ENCODE measurements at regions not wholly inside any gene's neighbourhood (a gene's known extent, or its start where the extent isn't known, plus 50 kb on each side); places are given as distances from the start of the nearest gene placed in this dataset.

DNA sequence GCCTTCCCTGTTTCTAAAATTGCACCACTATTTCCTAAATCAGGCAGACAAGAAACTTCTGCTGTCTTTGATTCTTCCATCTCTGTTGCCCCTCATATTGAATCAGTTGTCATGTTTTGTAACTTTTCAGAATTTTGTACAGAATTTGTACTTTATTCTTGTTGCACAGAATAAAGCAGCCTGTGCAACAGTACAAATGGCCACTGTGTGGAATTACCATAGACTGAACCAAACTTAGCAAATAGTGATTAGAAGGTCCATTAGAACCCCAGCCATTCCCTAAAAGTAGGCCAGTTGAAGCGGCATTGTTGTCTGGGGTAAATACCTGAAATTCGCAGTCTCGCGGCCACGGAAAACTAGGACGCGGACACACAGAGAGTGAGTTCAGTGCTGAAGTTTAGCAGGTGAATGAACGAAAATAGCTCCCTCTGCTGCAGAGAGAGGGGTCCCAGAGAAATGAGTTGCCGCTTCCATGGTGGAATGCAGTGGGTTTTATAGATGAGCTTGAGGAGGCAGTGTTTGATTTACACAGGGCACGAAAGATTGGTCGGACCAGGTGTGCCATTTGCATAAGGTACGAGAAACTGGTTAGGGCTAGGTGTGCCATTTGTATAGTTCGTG is 71.8 kb downstream of the C4orf33 start:
- Histone ChIP-seq H3K27me3 (ENCODE audit: insufficient read depth, low read length) (no peaks in the 10 kb centered on the region), H3K79me2 (ENCODE audit: insufficient read depth, low read length) (no peaks in the 10 kb centered on the region), H3K4me1 (ENCODE audit: insufficient read depth, low read length) (no peaks in the 10 kb centered on the region), H3K4me2 (ENCODE audit: insufficient read depth, low read length) (no peak overlapping the region), H3K4me3 (ENCODE audit: insufficient read depth, low read length) (no peak overlapping the region), H3K36me3 (ENCODE audit: insufficient read depth, low read length) (no peaks in the 10 kb centered on the region), H4K20me1 (ENCODE audit: insufficient read depth, low read length) (no peaks in the 10 kb centered on the region), H3K9me3 (ENCODE audit: low read depth, low read length) (no peaks in the 10 kb centered on the region), H3K27ac (ENCODE audit: low read depth, low read length) (no peak overlapping the region), H2AFZ (ENCODE audit: low read length) (peak overlapping the region; percentile 20)
- TF ChIP-seq, protein P1, sequence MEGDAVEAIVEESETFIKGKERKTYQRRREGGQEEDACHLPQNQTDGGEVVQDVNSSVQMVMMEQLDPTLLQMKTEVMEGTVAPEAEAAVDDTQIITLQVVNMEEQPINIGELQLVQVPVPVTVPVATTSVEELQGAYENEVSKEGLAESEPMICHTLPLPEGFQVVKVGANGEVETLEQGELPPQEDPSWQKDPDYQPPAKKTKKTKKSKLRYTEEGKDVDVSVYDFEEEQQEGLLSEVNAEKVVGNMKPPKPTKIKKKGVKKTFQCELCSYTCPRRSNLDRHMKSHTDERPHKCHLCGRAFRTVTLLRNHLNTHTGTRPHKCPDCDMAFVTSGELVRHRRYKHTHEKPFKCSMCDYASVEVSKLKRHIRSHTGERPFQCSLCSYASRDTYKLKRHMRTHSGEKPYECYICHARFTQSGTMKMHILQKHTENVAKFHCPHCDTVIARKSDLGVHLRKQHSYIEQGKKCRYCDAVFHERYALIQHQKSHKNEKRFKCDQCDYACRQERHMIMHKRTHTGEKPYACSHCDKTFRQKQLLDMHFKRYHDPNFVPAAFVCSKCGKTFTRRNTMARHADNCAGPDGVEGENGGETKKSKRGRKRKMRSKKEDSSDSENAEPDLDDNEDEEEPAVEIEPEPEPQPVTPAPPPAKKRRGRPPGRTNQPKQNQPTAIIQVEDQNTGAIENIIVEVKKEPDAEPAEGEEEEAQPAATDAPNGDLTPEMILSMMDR (IDR thresholded peaks at IDR 0.05; ENCODE audit: extremely low read depth, low read depth, low read length): peak; percentile 8
- DNase-seq (ENCODE audit: insufficient read length, low spot score, missing footprints): no peak

- H3K4me3 ChIP-seq (ENCODE audit: insufficient read depth, low read length): no peak overlapping the region
- no peak overlapping the region for H3K4me2 ChIP-seq (ENCODE audit: insufficient read depth, low read length)
- no peaks in the 10 kb centered on the region for H4K20me1 ChIP-seq (ENCODE audit: insufficient read depth, low read length)
- TF ChIP-seq, protein P1 (IDR thresholded peaks at IDR 0.05; ENCODE audit: extremely low read depth, low read depth, low read length): no peak
- H2AFZ ChIP-seq (ENCODE audit: low read length): no peak overlapping the region
- no peaks in the 10 kb centered on the region for H3K36me3 ChIP-seq (ENCODE audit: insufficient read depth, low read length)
- no peaks in the 10 kb centered on the region for H3K9me3 ChIP-seq (ENCODE audit: low read depth, low read length)
- no peak overlapping the region for H3K27ac ChIP-seq (ENCODE audit: low read depth, low read length)
- no peaks in the 10 kb centered on the region for H3K4me1 ChIP-seq (ENCODE audit: insufficient read depth, low read length)
- H3K27me3 ChIP-seq (ENCODE audit: insufficient read depth, low read length): no peaks in the 10 kb centered on the region
- H3K79me2 ChIP-seq (ENCODE audit: insufficient read depth, low read length): no peaks in the 10 kb centered on the region
- no peak for DNase-seq (ENCODE audit: insufficient read length, low spot score, missing footprints)
Measured at GRCh38 chr4:129172181-129172580, 76.2 kb downstream of the C4orf33 start.

GRCh38 chr4:129176864-129177263 is 80.9 kb downstream of the C4orf33 start:
- Histone ChIP-seq H3K4me3 (ENCODE audit: insufficient read depth, low read length) (no peak overlapping the region), H3K9me3 (ENCODE audit: low read depth, low read length) (no peaks in the 10 kb centered on the region), H3K36me3 (ENCODE audit: insufficient read depth, low read length) (no peaks in the 10 kb centered on the region), H3K27me3 (ENCODE audit: insufficient read depth, low read length) (no peaks in the 10 kb centered on the region), H3K79me2 (ENCODE audit: insufficient read depth, low read length) (no peaks in the 10 kb centered on the region), H3K4me2 (ENCODE audit: insufficient read depth, low read length) (no peak overlapping the region), H2AFZ (ENCODE audit: low read length) (no peak overlapping the region), H4K20me1 (ENCODE audit: insufficient read depth, low read length) (no peaks in the 10 kb centered on the region), H3K4me1 (ENCODE audit: insufficient read depth, low read length) (no peaks in the 10 kb centered on the region), H3K27ac (ENCODE audit: low read depth, low read length) (no peak overlapping the region)
- no peak for DNase-seq (ENCODE audit: insufficient read length, low spot score, missing footprints)
- TF ChIP-seq, protein P1 (IDR thresholded peaks at IDR 0.05; ENCODE audit: extremely low read depth, low read depth, low read length): no peak

GRCh38 chr4:129179276-129179675 is 83.3 kb downstream of the C4orf33 start:
- no peak overlapping the region for H3K4me3 ChIP-seq (ENCODE audit: insufficient read depth, low read length)
- H3K79me2 ChIP-seq (ENCODE audit: insufficient read depth, low read length): no peaks in the 10 kb centered on the region
- H3K36me3 ChIP-seq (ENCODE audit: insufficient read depth, low read length): no peaks in the 10 kb centered on the region
- H3K4me1 ChIP-seq (ENCODE audit: insufficient read depth, low read length): no peaks in the 10 kb centered on the region
- no peak overlapping the region for H2AFZ ChIP-seq (ENCODE audit: low read length)
- H3K27me3 ChIP-seq (ENCODE audit: insufficient read depth, low read length): no peaks in the 10 kb centered on the region
- no peak overlapping the region for H3K27ac ChIP-seq (ENCODE audit: low read depth, low read length)
- TF ChIP-seq, protein P1 (IDR thresholded peaks at IDR 0.05; ENCODE audit: extremely low read depth, low read depth, low read length): no peak
- DNase-seq (ENCODE audit: insufficient read length, low spot score, missing footprints): no peak
- no peaks in the 10 kb centered on the region for H4K20me1 ChIP-seq (ENCODE audit: insufficient read depth, low read length)
- H3K4me2 ChIP-seq (ENCODE audit: insufficient read depth, low read length): no peak overlapping the region
- no peaks in the 10 kb centered on the region for H3K9me3 ChIP-seq (ENCODE audit: low read depth, low read length)
